ENCODE measurements at regions not wholly inside any gene's neighbourhood (a gene's known extent, or its start where the extent isn't known, plus 50 kb on each side); places are given as distances from the start of the nearest gene placed in this dataset.

DNA sequence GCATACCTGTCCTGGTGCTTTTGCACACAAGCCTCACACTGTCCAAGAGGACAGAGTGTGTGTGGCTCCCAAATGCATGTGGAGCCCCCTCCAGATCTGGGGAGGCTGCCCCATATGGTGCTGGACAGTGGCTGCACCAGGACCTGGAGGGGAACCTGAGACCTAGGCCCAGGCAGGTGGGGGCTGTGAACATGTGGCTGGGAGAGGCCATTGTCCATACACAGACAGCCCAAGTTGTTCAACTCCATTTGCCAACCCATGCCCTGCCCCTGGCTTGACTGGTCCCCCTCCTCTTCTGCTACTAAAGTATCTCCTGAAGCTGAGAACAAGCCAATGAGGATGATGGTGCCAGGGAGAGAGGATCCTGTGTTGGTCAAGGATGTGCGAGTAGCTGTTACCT lies 94.0 kb downstream of the ING1 start (continued):
- TF ChIP-seq, protein P1, sequence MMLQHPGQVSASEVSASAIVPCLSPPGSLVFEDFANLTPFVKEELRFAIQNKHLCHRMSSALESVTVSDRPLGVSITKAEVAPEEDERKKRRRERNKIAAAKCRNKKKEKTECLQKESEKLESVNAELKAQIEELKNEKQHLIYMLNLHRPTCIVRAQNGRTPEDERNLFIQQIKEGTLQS (IDR thresholded peaks at IDR 0.05): no peak
- TF ChIP-seq CBX3 (IDR thresholded peaks at IDR 0.05; ENCODE audit: low read depth) (no peak), EGR1 (IDR thresholded peaks at IDR 0.05; ENCODE audit: low read depth) (no peak)

DNA sequence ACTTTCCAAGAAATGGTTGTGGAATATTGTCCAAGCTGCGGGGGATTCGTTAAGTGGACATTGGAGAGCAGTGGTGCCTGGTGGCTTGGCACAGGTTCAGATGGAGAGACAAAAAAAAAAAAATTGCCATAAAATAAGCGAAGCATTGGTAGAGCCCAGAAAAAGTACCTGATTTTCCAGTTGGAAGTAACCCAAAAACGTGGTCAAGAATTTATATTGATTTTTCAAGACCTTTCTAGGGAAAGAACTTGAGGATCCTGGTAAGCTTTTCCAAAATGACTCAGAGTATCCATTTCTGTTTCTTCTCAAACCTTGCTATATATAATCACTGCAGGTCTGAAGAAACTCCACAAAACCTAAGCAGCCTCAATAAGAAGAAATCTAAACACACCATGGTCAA lies 94.6 kb downstream of the ING1 start:
- RAD21 ChIA-PET (ENCODE audit: low non-redundant PET in 1 of 2, low total read pairs in 2 of 2, uncharacterized antibody in 2 of 2, unreplicated experiment in 2 of 2): no interaction called here

DNA sequence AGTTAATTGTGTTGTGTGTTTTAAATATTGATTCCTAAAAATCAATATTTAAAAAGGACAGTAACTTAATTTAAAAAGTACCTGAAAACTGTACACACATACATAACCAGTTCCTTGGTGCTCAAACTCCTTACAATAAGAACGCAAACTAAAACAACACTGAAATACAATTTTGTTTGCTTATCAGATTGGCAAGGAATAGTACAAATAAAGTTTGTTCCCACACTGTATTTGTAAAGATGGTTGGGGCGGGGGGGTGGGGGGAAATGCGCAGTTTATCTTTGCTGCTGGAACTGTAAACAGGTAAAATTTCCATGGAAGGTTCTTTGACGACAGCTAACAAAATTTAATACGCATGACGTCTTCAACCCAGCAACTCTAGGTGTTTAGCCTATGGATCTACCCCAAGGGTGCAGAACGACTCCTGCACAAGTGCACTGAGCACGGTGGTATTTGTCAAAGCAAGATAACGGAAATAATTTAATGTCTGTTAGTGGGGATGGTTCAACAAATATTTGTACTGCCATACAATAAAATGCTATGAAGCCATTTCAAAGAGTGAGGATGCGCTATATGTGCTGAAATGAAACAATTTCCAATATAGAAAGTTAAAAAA lies 96.5 kb downstream of the ING1 start:
- Histone ChIP-seq H2AFZ (ENCODE audit: low read depth, low read length, poor library complexity, severe bottlenecking) (no peak overlapping the region), H3K36me3 (ENCODE audit: control insufficient read depth in 1 of 2, insufficient read depth in 2 of 2, low read length in 2 of 2) (no peaks in the 10 kb centered on the region), H3K9me3 (ENCODE audit: control insufficient read depth in 1 of 2, insufficient read depth in 1 of 2, low read depth in 1 of 2, low read length in 2 of 2) (no peaks in the 10 kb centered on the region), H3K79me2 (ENCODE audit: insufficient read depth, low read length) (no peaks in the 10 kb centered on the region), H3K4me2 (ENCODE audit: low read length) (no peak overlapping the region), H4K20me1 (ENCODE audit: insufficient read depth) (no peaks in the 10 kb centered on the region), H3K9ac (ENCODE audit: low read length) (no peak overlapping the region), H3K4me3 (replicated peaks in 1 of 2; ENCODE audit: low read depth in 1 of 2, low read length in 2 of 2) (no peak overlapping the region), H3K9me2 (ENCODE audit: insufficient read depth) (no peaks in the 10 kb centered on the region), H3K4me1 (ENCODE audit: control insufficient read depth in 1 of 2, insufficient read depth in 2 of 2, low read length in 2 of 2) (no peaks in the 10 kb centered on the region), H3K27me3 (ENCODE audit: insufficient read depth, low read length) (no peaks in the 10 kb centered on the region), H3K27ac (ENCODE audit: low read depth, low read length) (no peak overlapping the region)
- ChIA-PET RAD21 (ENCODE audit: low non-redundant PET in 1 of 2, low total read pairs in 2 of 2, uncharacterized antibody in 2 of 2, unreplicated experiment in 2 of 2) (no interaction called here), POLR2A (no interaction called here), CTCF (no interaction called here)
- BruUV-seq (replicated peaks): no TSS peak
- intact Hi-C loops (cut with micrococcal nuclease): no loop called here
- ATAC-seq: no peak
- DNase-seq (ENCODE audit: low read depth, low spot score): no peak
- TF ChIP-seq YY1 (IDR thresholded peaks at IDR 0.05; ENCODE audit: extremely low read depth, insufficient replicate concordance, low read depth, low read length) (no peak), ELF1 (IDR thresholded peaks at IDR 0.05; ENCODE audit: borderline replicate concordance, low read depth) (no peak), POLR2AphosphoS5 (IDR thresholded peaks at IDR 0.05; ENCODE audit: low read depth, low read length) (no peak), CEBPB (IDR thresholded peaks at IDR 0.05; ENCODE audit: low read depth) (no peak), JUND (IDR thresholded peaks at IDR 0.05) (no peak), ZFX (IDR thresholded peaks at IDR 0.05) (no peak)
- TF ChIP-seq, protein P2, sequence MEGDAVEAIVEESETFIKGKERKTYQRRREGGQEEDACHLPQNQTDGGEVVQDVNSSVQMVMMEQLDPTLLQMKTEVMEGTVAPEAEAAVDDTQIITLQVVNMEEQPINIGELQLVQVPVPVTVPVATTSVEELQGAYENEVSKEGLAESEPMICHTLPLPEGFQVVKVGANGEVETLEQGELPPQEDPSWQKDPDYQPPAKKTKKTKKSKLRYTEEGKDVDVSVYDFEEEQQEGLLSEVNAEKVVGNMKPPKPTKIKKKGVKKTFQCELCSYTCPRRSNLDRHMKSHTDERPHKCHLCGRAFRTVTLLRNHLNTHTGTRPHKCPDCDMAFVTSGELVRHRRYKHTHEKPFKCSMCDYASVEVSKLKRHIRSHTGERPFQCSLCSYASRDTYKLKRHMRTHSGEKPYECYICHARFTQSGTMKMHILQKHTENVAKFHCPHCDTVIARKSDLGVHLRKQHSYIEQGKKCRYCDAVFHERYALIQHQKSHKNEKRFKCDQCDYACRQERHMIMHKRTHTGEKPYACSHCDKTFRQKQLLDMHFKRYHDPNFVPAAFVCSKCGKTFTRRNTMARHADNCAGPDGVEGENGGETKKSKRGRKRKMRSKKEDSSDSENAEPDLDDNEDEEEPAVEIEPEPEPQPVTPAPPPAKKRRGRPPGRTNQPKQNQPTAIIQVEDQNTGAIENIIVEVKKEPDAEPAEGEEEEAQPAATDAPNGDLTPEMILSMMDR (IDR thresholded peaks at IDR 0.05 in 2 of 3, conservative IDR thresholded peaks at IDR 0.05 in 1 of 3; ENCODE audit: borderline replicate concordance in 1 of 3, insufficient read depth in 1 of 3, low read depth in 2 of 3, low read length in 2 of 3): no peak

More for the DNA sequence above, 94.6 kb downstream of the ING1 start:
- POLR2A ChIA-PET: no interaction called here
- intact Hi-C loops (cut with micrococcal nuclease): no loop called here
- no peaks in the 10 kb centered on the region for H3K27me3 ChIP-seq (ENCODE audit: insufficient read depth, low read length)
- no peak overlapping the region for H3K4me2 ChIP-seq (ENCODE audit: low read length)
- no peaks in the 10 kb centered on the region for H3K79me2 ChIP-seq (ENCODE audit: insufficient read depth, low read length)
- ATAC-seq (no peak), DNase-seq (ENCODE audit: low read depth, low spot score) (no peak)
- no peaks in the 10 kb centered on the region for H3K9me2 ChIP-seq (ENCODE audit: insufficient read depth)
- TF ChIP-seq SRF (IDR thresholded peaks at IDR 0.05; ENCODE audit: low read depth) (no peak), POLR2A (IDR thresholded peaks at IDR 0.05; ENCODE audit: borderline replicate concordance, extremely low read depth, insufficient read depth, insufficient read length) (no peak), CBX3 (IDR thresholded peaks at IDR 0.05; ENCODE audit: low read depth) (no peak), SIN3A (IDR thresholded peaks at IDR 0.05; ENCODE audit: low read depth) (no peak), ZNF274 (IDR thresholded peaks at IDR 0.05; ENCODE audit: low read depth, low read length) (no peak), SP1 (IDR thresholded peaks at IDR 0.05; ENCODE audit: low read depth) (no peak), CEBPB (IDR thresholded peaks at IDR 0.05; ENCODE audit: low read depth) (no peak), EZH2 (IDR thresholded peaks at IDR 0.05) (no peak), TCF7L2 (IDR thresholded peaks at IDR 0.05; ENCODE audit: borderline replicate concordance, extremely low read depth, insufficient read depth, insufficient read length) (no peak), YY1 (IDR thresholded peaks at IDR 0.05; ENCODE audit: extremely low read depth, insufficient replicate concordance, low read depth, low read length) (no peak), RAD21 (IDR thresholded peaks at IDR 0.05; ENCODE audit: low read depth) (no peak)
- H3K27ac ChIP-seq (ENCODE audit: low read depth, low read length): no peak overlapping the region
- H3K4me3 ChIP-seq (replicated peaks in 1 of 2; ENCODE audit: low read depth in 1 of 2, low read length in 2 of 2): no peak overlapping the region
- H3K9me3 ChIP-seq (ENCODE audit: control insufficient read depth in 1 of 2, insufficient read depth in 1 of 2, low read depth in 1 of 2, low read length in 2 of 2): no peaks in the 10 kb centered on the region
- no peaks in the 10 kb centered on the region for H3K36me3 ChIP-seq (ENCODE audit: control insufficient read depth in 1 of 2, insufficient read depth in 2 of 2, low read length in 2 of 2)
- BruUV-seq (replicated peaks): no TSS peak
- H3K4me1 ChIP-seq (ENCODE audit: control insufficient read depth in 1 of 2, insufficient read depth in 2 of 2, low read length in 2 of 2): no peaks in the 10 kb centered on the region
- no peaks in the 10 kb centered on the region for H4K20me1 ChIP-seq (ENCODE audit: insufficient read depth)
- CTCF ChIA-PET: no interaction called here
- H3K9ac ChIP-seq (ENCODE audit: low read length): no peak overlapping the region
- H2AFZ ChIP-seq (ENCODE audit: low read depth, low read length, poor library complexity, severe bottlenecking): no peak overlapping the region
